Smooth muscle cell (in vitro differentiated cells): ENCODE measurements at regions not wholly inside any gene's neighbourhood (a gene's known extent, or its start where the extent isn't known, plus 50 kb on each side); places are given as distances from the start of the nearest gene placed in this dataset.

Source experiments
- DNase-seq: peaks from one replicate; lab custom pipeline; 2025; ENCODE audit not compliant: unreplicated experiment; lab: John Stamatoyannopoulos, UW
- H2AFZ ChIP-seq: fragments of 200-600 bp; sonication (generic); 2 replicates; pipeline ENCODE4 v1.6.0; 2016; ENCODE audit warnings: antibody characterized with exemption, low read depth, mild to moderate bottlenecking
- H3F3A ChIP-seq: fragments of 200-600 bp; sonication (generic); 2 replicates; pipeline ENCODE4 v1.6.0; 2017; ENCODE audit warnings: antibody characterized with exemption, low read depth
- H3K27ac ChIP-seq: fragments of 200-600 bp; sonication (generic); 2 replicates; pipeline ENCODE4 v1.5.1; 2016; ENCODE audit warnings: low read depth, mild to moderate bottlenecking
- H3K27me3 ChIP-seq: fragments of 200-600 bp; sonication (generic); 2 replicates; pipeline ENCODE4 v1.6.1; 2016; ENCODE audit warnings: low read depth, mild to moderate bottlenecking
- H3K36me3 ChIP-seq: fragments of 200-600 bp; sonication (generic); 2 replicates; pipeline ENCODE4 v1.5.1; 2016; ENCODE audit warnings: low read depth
- H3K4me1 ChIP-seq: fragments of 200-600 bp; sonication (generic); 2 replicates; pipeline ENCODE4 v1.5.1; 2016; ENCODE audit warnings: low read depth
- H3K4me2 ChIP-seq: fragments of 200-600 bp; sonication (generic); 2 replicates; pipeline ENCODE4 v1.6.0; 2016; ENCODE audit warnings: mild to moderate bottlenecking
- H3K4me3 ChIP-seq: fragments of 200-600 bp; sonication (generic); 2 replicates; pipeline ENCODE4 v1.5.1; 2016; ENCODE audit warnings: mild to moderate bottlenecking
- H3K79me2 ChIP-seq: fragments of 200-600 bp; sonication (generic); 2 replicates; pipeline ENCODE4 v1.6.0; 2016; ENCODE audit warnings: low read depth, mild to moderate bottlenecking
- H3K9ac ChIP-seq: fragments of 200-600 bp; sonication (generic); 2 replicates; pipeline ENCODE4 v1.6.0; 2016; ENCODE audit warnings: low read depth
- H3K9me3 ChIP-seq: fragments of 200-600 bp; sonication (generic); replicated peaks from 2 replicates; pipeline ENCODE4 v1.5.1; 2016; ENCODE audit warnings: low read depth
- H4K20me1 ChIP-seq: fragments of 200-600 bp; sonication (generic); 2 replicates; pipeline ENCODE4 v1.6.0; 2016; ENCODE audit warnings: low read depth
- CTCF ChIP-seq: fragments of 200-600 bp; sonication (generic); IDR thresholded peaks from 2 replicates; pipeline ENCODE4 v1.5.1; 2017; ENCODE audit warnings: borderline replicate concordance, mild to moderate bottlenecking, antibody characterized with exemption; ENCODE audit not compliant: insufficient read depth, poor library complexity, severe bottlenecking
- WGBS: methylation state at CpG from one replicate; pipeline ENCODE4 v1.1.7; 2016; ENCODE audit warnings: low lambda C conversion rate; 5-methylcytosine and 5-hydroxymethylcytosine counted together

- Histone ChIP-seq H3K4me1 (peaks cover 5% of the 10 kb centered on the region), H2AFZ (no peak overlapping the region), H4K20me1 (no peaks in the 10 kb centered on the region), H3K27me3 (no peaks in the 10 kb centered on the region), H3K4me3 (no peak overlapping the region), H3K36me3 (no peaks in the 10 kb centered on the region), H3K27ac (no peak overlapping the region), H3K9ac (no peak overlapping the region), H3F3A (no peaks in the 10 kb centered on the region), H3K4me2 (no peak overlapping the region), H3K79me2 (no peaks in the 10 kb centered on the region), H3K9me3 (no peaks in the 10 kb centered on the region)
- DNase-seq, result no peak
- TF ChIP-seq CTCF, result no peak
- WGBS, result 92% methylated on average over 3 of the region's 3 CpGs
Observed at GRCh38 chr20:56993020-56993559, 273.4 kb downstream of the BMP7 start.

GRCh38 chr20:56994006-56994405 lies 272.4 kb downstream of the BMP7 start:
- no peaks in the 10 kb centered on the region for H3K9me3 ChIP-seq
- TF ChIP-seq CTCF, result no peak
- DNase-seq, result no peak
- H3K27me3 ChIP-seq, result no peaks in the 10 kb centered on the region
- H3K36me3 ChIP-seq, result no peaks in the 10 kb centered on the region
- no peaks in the 10 kb centered on the region for H4K20me1 ChIP-seq
- H3K9ac ChIP-seq, result no peak overlapping the region
- WGBS, result 86% methylated on average over 8 of the region's 8 CpGs
- H3K27ac ChIP-seq, result no peak overlapping the region
- no peaks in the 10 kb centered on the region for H3K79me2 ChIP-seq
- no peak overlapping the region for H3K4me2 ChIP-seq
- no peaks in the 10 kb centered on the region for H3F3A ChIP-seq
- no peak overlapping the region for H2AFZ ChIP-seq
- H3K4me3 ChIP-seq, result no peak overlapping the region
- H3K4me1 ChIP-seq, result no peaks in the 10 kb centered on the region

- Histone ChIP-seq H3K27ac (no peak overlapping the region), H3K27me3 (no peaks in the 10 kb centered on the region), H3K4me2 (no peak overlapping the region), H4K20me1 (no peaks in the 10 kb centered on the region), H3K9me3 (no peaks in the 10 kb centered on the region), H3K79me2 (no peaks in the 10 kb centered on the region), H3K9ac (no peak overlapping the region), H2AFZ (no peak overlapping the region), H3K4me1 (no peaks in the 10 kb centered on the region), H3K36me3 (no peaks in the 10 kb centered on the region), H3F3A (no peaks in the 10 kb centered on the region), H3K4me3 (no peak overlapping the region)
- TF ChIP-seq CTCF, result no peak
- WGBS, result 93% methylated on average over 9 of the region's 9 CpGs
- DNase-seq, result no peak
Observed at GRCh38 chr20:56995149-56995548, 271.3 kb downstream of the BMP7 start.

GRCh38 chr20:56995635-56996075 lies 270.8 kb downstream of the BMP7 start:
- 66% methylated on average over 12 of the region's 12 CpGs for WGBS
- Histone ChIP-seq H3F3A (no peaks in the 10 kb centered on the region), H3K27me3 (no peaks in the 10 kb centered on the region), H3K9me3 (no peaks in the 10 kb centered on the region), H3K79me2 (no peaks in the 10 kb centered on the region), H4K20me1 (no peaks in the 10 kb centered on the region), H3K27ac (no peak overlapping the region), H3K4me3 (no peak overlapping the region), H3K9ac (no peak overlapping the region), H3K4me1 (no peaks in the 10 kb centered on the region), H3K36me3 (no peaks in the 10 kb centered on the region), H3K4me2 (no peak overlapping the region), H2AFZ (no peak overlapping the region)
- peak; percentile 55 for TF ChIP-seq CTCF
- DNase-seq, result no peak
